Osteoblast (primary cell): ENCODE measurements at regions not wholly inside any gene's neighbourhood (a gene's known extent, or its start where the extent isn't known, plus 50 kb on each side); places are given as distances from the start of the nearest gene placed in this dataset.

Experiments
- DNase-seq: peaks from one replicate; pipeline ENCODE4 v3.0.0; 2011; ENCODE audit warnings: low spot score, mixed read lengths; ENCODE audit not compliant: insufficient read length; ENCODE audit errors: missing footprints
- H2AFZ ChIP-seq: 2 replicates; pipeline ENCODE4 v1.6.0; 2011; ENCODE audit warnings: mild to moderate bottlenecking, low read length
- H3K27ac ChIP-seq: 2 replicates; pipeline ENCODE4 v1.5.1; 2011; ENCODE audit warnings: mild to moderate bottlenecking, low read depth, low read length, moderate library complexity
- H3K27me3 ChIP-seq: 2 replicates; pipeline ENCODE4 v1.6.0; 2012; ENCODE audit warnings: mild to moderate bottlenecking, control low read depth, inconsistent platforms, low read length, moderate library complexity; ENCODE audit not compliant: insufficient read depth
- H3K36me3 ChIP-seq: 2 replicates; pipeline ENCODE4 v1.5.1; 2011; ENCODE audit warnings: mild to moderate bottlenecking, low read length, control low read depth, moderate library complexity; ENCODE audit not compliant: insufficient read depth
- H3K4me1 ChIP-seq: 2 replicates; pipeline ENCODE4 v1.5.1; 2011; ENCODE audit warnings: mild to moderate bottlenecking, low read length, control low read depth, moderate library complexity; ENCODE audit not compliant: insufficient read depth
- H3K4me2 ChIP-seq: 2 replicates; pipeline ENCODE4 v1.6.0; 2011; ENCODE audit warnings: mild to moderate bottlenecking, low read length; ENCODE audit not compliant: insufficient read depth
- H3K4me3 ChIP-seq: fragments of 200-600 bp; sonication (generic); 3 replicates; pipeline ENCODE4 v1.5.1; 2012; ENCODE audit warnings: mild to moderate bottlenecking, low read length, inconsistent platforms; ENCODE audit not compliant: insufficient read depth
- H3K79me2 ChIP-seq: 2 replicates; pipeline ENCODE4 v1.6.0; 2012; ENCODE audit warnings: mild to moderate bottlenecking, low read length, control low read depth, inconsistent platforms; ENCODE audit not compliant: insufficient read depth
- H3K9me3 ChIP-seq: 2 replicates; pipeline ENCODE4 v1.5.1; 2011; ENCODE audit warnings: low read depth, low read length, control low read depth
- H4K20me1 ChIP-seq: 2 replicates; pipeline ENCODE4 v1.6.0; 2012; ENCODE audit warnings: mild to moderate bottlenecking, low read length, control low read depth; ENCODE audit not compliant: insufficient read depth
- TF ChIP-seq, protein P1 (sequence below): IDR thresholded peaks from 2 replicates; pipeline ENCODE4 v1.5.1; 2011; ENCODE audit warnings: mild to moderate bottlenecking, low read depth, low read length, moderate library complexity; ENCODE audit errors: extremely low read depth

DNA sequence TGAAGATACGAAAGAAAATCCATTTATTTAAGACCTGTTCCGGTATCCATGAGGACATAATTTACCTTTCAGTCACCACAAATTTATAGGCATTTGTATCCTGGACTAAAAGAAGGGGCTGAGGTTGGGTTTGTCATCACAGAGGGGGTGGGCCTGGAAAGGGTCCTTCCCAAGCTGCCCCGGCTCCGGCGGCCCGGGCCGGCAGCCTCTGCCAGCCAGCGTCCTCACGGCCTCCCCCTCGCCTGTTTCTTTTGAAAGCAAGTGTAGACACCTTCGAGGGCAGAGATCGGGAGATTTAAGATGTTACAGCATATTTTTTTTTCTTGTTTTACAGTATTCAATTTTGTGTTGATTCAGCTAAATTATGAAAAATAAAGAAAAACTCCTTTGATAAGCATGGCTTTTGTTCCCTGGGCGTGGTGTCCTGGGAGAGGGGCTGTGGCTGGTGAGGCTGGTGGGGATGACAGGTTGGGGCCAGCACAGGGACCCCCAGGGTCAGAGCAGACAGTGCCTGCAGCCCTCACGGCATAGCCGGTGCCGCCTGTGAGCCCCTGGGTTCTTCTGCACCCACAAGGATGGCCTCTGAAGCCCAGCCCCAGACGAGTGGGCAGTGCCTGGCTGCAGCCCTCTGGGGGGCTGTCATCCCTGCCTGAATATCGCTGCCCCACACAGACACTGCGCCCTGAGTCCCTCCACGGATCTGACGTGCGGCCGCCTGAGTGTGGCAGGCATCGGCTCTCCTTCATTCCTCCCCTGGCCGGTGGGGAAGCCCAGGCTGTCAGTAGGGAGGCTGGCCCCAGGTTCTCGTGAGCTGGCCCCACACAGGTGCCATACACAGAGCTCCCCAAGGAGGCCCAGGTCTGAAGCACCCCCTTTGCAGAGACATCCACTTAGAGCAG lies 1075.9 kb downstream of the BRD1 start:
- peak; percentile 76 for DNase-seq
- Histone ChIP-seq H3K27me3 (no peaks in the 10 kb centered on the region), H3K4me1 (no peaks in the 10 kb centered on the region), H3K27ac (no peak overlapping the region), H4K20me1 (no peaks in the 10 kb centered on the region), H3K79me2 (no peaks in the 10 kb centered on the region), H3K4me2 (no peak overlapping the region), H3K36me3 (no peaks in the 10 kb centered on the region), H2AFZ (no peak overlapping the region), H3K9me3 (no peaks in the 10 kb centered on the region), H3K4me3 (no peak overlapping the region)
- TF ChIP-seq, protein P1, sequence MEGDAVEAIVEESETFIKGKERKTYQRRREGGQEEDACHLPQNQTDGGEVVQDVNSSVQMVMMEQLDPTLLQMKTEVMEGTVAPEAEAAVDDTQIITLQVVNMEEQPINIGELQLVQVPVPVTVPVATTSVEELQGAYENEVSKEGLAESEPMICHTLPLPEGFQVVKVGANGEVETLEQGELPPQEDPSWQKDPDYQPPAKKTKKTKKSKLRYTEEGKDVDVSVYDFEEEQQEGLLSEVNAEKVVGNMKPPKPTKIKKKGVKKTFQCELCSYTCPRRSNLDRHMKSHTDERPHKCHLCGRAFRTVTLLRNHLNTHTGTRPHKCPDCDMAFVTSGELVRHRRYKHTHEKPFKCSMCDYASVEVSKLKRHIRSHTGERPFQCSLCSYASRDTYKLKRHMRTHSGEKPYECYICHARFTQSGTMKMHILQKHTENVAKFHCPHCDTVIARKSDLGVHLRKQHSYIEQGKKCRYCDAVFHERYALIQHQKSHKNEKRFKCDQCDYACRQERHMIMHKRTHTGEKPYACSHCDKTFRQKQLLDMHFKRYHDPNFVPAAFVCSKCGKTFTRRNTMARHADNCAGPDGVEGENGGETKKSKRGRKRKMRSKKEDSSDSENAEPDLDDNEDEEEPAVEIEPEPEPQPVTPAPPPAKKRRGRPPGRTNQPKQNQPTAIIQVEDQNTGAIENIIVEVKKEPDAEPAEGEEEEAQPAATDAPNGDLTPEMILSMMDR, result no peak

DNA sequence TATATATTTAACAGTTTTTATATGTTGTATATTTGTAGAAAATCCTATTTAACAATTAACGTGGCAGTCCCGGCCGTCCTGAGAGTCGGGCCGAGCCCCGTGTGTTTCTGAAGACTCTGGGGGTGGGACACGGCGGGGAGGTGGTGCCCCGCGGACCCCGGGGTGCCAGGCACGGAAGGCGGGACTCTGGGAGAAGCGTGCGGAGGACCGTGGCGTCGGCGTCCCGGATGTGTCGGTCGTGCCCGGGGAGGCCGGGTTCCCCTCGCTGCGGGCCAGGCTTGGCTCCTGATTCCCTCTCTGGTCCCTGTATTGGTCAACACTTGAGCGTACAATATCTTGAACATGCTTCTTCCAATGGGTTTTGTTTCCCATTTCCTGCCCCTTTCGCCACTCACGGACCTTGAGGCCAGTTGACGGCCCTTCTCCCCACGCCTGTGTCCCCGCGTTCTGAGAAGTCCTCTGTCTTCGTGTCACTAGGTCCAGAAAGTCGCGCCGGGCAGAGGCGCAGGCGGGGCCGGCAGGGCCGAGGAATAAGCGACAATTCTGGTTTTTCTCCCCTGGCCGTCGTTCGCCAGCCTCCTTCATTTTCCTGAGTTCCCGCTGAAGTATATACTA lies 1076.7 kb downstream of the BRD1 start:
- Histone ChIP-seq H2AFZ (no peak overlapping the region), H3K9me3 (no peaks in the 10 kb centered on the region), H3K4me1 (no peaks in the 10 kb centered on the region), H3K27me3 (no peaks in the 10 kb centered on the region), H3K36me3 (no peaks in the 10 kb centered on the region), H3K79me2 (no peaks in the 10 kb centered on the region), H3K4me3 (no peak overlapping the region), H3K4me2 (no peak overlapping the region), H3K27ac (no peak overlapping the region), H4K20me1 (no peaks in the 10 kb centered on the region)
- TF ChIP-seq, protein P1, result no peak
- no peak for DNase-seq

- H2AFZ ChIP-seq, result no peak overlapping the region
- H3K4me3 ChIP-seq, result no peak overlapping the region
- H3K27me3 ChIP-seq, result no peaks in the 10 kb centered on the region
- H3K4me2 ChIP-seq, result no peak overlapping the region
- H3K36me3 ChIP-seq, result no peaks in the 10 kb centered on the region
- no peaks in the 10 kb centered on the region for H3K4me1 ChIP-seq
- TF ChIP-seq, protein P1, result no peak
- no peak overlapping the region for H3K27ac ChIP-seq
- H3K79me2 ChIP-seq, result no peaks in the 10 kb centered on the region
- H4K20me1 ChIP-seq, result no peaks in the 10 kb centered on the region
- no peak for DNase-seq
- H3K9me3 ChIP-seq, result no peaks in the 10 kb centered on the region
These were observed 1077.4 kb downstream of the BRD1 start for GRCh38 chr22:48750282-48750681.

DNA sequence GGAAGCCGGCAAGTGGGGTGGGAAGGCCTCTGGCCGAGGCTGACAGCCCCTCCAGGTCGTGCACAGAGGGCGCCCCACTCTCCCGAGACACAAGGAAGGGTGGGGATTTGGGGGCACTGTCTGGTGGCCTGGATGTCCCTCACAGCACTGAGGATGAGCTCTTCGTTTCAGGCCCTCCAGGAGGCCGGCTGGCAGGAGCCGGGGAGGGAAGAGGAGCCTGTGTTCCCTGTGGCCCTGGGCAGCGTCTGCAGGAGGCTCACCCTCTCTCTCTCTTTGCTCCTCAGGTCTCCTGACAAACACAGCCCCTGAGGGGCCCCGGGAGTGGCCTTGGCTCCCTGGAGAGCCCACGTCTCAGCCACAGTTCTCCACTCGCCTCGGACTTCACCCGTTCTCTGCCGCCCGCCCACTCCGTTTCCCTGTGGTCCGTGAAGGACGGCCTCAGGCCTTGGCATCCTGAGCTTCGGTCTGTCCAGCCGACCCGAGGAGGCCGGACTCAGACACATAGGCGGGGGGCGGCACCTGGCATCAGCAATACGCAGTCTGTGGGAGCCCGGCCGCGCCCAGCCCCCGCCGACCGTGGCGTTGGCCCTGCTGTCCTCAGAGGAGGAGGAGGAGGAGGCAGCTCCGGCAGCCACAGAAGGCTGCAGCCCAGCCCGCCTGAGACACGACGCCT lies 1078.0 kb downstream of the BRD1 start:
- H4K20me1 ChIP-seq, result no peaks in the 10 kb centered on the region
- H3K36me3 ChIP-seq, result no peaks in the 10 kb centered on the region
- DNase-seq, result no peak
- H3K4me3 ChIP-seq, result no peak overlapping the region
- no peak overlapping the region for H3K4me2 ChIP-seq
- no peak overlapping the region for H2AFZ ChIP-seq
- no peaks in the 10 kb centered on the region for H3K9me3 ChIP-seq
- no peaks in the 10 kb centered on the region for H3K4me1 ChIP-seq
- H3K27ac ChIP-seq, result no peak overlapping the region
- no peaks in the 10 kb centered on the region for H3K79me2 ChIP-seq
- TF ChIP-seq, protein P1, result no peak
- H3K27me3 ChIP-seq, result no peaks in the 10 kb centered on the region
